ENCODE measurements at regions not wholly inside any gene's neighbourhood (a gene's known extent, or its start where the extent isn't known, plus 50 kb on each side); places are given as distances from the start of the nearest gene placed in this dataset.

- TF ChIP-seq POLR2AphosphoS5 (IDR thresholded peaks at IDR 0.05): no peak
- TF ChIP-seq CTCF (IDR thresholded peaks at IDR 0.05): no peak
- no peak for TF ChIP-seq POLR2A (IDR thresholded peaks at IDR 0.05; ENCODE audit: low read depth)
- no peak for TF ChIP-seq EP300 (IDR thresholded peaks at IDR 0.05)
These were observed 101.2 kb upstream of the DUSP21 start for GRCh38 chrX:44742480-44743155.
